Naive B cell (primary cell): ENCODE measurements at regions not wholly inside any gene's neighbourhood (a gene's known extent, or its start where the extent isn't known, plus 50 kb on each side); places are given as distances from the start of the nearest gene placed in this dataset.

Experiments
- ATAC-seq, 2 donors: fragments of 150-1000 bp; cut with Tn5 transposase; 2 replicates each; pipeline ENCODE4 v1.10.0; 2021; ENCODE audit warnings: low read depth in 2 of 2, mild to moderate bottlenecking in 2 of 2, moderate library complexity in 2 of 2
- DNase-seq: peaks from one replicate; pipeline ENCODE4 v3.0.0; 2022
- H3K27ac Mint-ChIP-seq, 6 donors: one replicate each; pipeline ENCODE4 v1.8.0; 2020 to 2022; ENCODE audit warnings: mild to moderate bottlenecking in 6 of 6, mixed read lengths in 6 of 6, moderate library complexity in 5 of 6, inconsistent platforms in 2 of 6
- H3K27me3 Mint-ChIP-seq, 3 donors: one replicate each; pipeline ENCODE4 v1.8.0; 2021 to 2022; ENCODE audit warnings: mixed read lengths in 3 of 3, mild to moderate bottlenecking in 1 of 3
- H3K36me3 Mint-ChIP-seq, 2 donors: one replicate each; pipeline ENCODE4 v1.8.0; 2020 to 2022; ENCODE audit warnings: mixed read lengths in 2 of 2, inconsistent platforms in 1 of 2, mild to moderate bottlenecking in 1 of 2
- H3K4me1 Mint-ChIP-seq, 3 donors: one replicate each; pipeline ENCODE4 v1.8.0; 2020 to 2022; ENCODE audit warnings: mixed read lengths in 3 of 3, inconsistent platforms in 1 of 3, mild to moderate bottlenecking in 1 of 3, moderate library complexity in 1 of 3
- H3K4me3 Mint-ChIP-seq, 8 donors: one replicate each; pipeline ENCODE4 v1.8.0; 2020 to 2022; ENCODE audit warnings: mild to moderate bottlenecking in 8 of 8, mixed read lengths in 8 of 8, moderate library complexity in 8 of 8, inconsistent platforms in 2 of 8
- H3K9me3 Mint-ChIP-seq, 7 donors: one replicate each; pipeline ENCODE4 v1.8.0; 2020 to 2022; ENCODE audit warnings: mixed read lengths in 7 of 7, mild to moderate bottlenecking in 5 of 7, inconsistent platforms in 2 of 7, moderate library complexity in 1 of 7

DNA sequence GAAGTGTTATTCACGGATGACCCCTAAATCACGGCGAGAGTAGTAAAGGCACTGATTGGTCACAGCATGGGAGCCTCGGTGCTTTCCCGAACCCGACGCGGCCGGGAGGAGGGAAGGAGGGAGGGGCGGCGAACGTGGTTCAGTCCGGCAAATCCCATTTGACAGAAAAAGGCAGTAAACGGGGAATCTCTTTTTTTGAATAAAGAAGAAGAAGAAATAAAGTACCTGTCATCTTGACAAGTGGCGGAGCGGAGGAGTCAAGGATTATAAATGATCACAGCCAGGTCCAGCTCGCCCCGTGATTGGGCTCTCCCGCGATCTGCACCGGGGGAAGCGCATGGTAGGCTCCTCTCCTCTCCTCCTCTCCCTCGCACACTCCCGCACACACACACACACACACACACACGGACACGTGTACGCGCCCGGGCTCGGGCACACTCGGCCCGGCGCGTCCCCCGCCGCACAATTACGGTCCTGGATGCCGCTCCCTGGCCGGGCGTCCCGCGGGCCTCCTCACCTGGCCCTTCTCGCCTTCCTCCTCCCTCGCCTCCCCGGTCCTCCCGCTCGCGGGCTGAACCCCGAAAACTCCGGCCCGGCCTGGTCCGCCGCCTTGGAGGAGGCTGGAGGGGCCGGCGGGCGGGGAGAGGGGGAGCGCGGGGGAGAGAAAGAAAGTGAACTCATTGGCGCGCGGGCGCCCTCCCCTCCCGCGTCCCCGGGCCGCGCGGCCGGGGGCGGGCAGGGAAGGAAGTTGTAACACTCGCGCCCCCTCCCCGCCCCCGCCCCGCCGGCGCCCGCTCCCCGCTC, 99.2 kb upstream of the TENM3 start:
- Mint-ChIP-seq H3K4me1 (peaks cover 7 to 22% (median 21%) of the 10 kb centered on the region in 3 donors), H3K27me3 (peaks cover 62 to 65% (median 64%) of the 10 kb centered on the region in 3 donors), H3K9me3 (peaks cover 0 to 7% (median 5%) of the 10 kb centered on the region in 7 donors), H3K27ac (peak overlapping the region in 1 of 6 donors; percentile 16), H3K4me3 (peak overlapping the region; percentile 64 to 86 (median 76)), H3K36me3 (no peaks in the 10 kb centered on the region)
- ATAC-seq (no peak), DNase-seq (no peak)

DNA sequence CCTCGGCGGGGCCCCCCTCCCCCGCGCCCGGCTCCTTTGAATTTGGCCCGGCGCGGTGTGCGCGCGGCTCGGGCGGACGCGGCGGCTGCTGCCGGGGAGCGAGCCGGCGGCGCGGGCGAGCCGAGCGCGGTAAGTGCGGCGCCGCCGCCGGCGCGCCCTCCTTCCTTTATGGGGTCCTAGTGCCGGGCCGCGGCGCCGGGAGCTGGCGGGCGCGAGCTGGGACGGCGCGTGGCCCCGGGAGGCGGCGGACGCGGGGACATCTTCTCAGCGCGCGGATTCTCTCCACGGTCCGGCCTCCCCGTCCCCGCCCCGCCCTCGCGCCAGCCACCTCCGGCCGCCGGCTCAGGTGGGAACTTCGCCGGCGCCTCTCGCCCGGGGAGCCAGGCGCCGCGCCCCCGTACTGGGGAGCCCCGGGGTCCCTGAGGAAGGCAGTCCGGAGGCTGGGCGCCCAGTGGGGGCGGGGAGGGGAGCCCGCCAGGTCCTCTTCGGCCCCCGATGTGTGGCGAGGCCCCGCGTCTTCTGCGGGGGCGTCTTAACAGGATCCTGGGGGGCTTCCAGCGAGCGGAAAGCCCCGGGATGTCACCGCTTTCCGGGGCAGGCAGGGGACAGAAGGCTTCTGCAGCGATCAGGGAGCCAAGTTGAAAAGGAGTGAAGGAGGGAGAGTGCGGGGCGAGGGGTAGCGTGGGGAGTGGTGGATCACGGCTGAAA, 98.4 kb upstream of the TENM3 start:
- Mint-ChIP-seq H3K36me3 (no peaks in the 10 kb centered on the region), H3K4me1 (peaks cover 7 to 21% (median 17%) of the 10 kb centered on the region in 3 donors), H3K4me3 (peak overlapping the region in 7 of 8 donors; percentile 13 to 90 (median 77)), H3K9me3 (peaks cover 0 to 7% (median 5%) of the 10 kb centered on the region in 7 donors), H3K27me3 (peaks cover 57 to 61% (median 58%) of the 10 kb centered on the region in 3 donors), H3K27ac (peak overlapping the region in 1 of 6 donors; percentile 60)
- ATAC-seq, result no peak
- DNase-seq, result no peak

DNA sequence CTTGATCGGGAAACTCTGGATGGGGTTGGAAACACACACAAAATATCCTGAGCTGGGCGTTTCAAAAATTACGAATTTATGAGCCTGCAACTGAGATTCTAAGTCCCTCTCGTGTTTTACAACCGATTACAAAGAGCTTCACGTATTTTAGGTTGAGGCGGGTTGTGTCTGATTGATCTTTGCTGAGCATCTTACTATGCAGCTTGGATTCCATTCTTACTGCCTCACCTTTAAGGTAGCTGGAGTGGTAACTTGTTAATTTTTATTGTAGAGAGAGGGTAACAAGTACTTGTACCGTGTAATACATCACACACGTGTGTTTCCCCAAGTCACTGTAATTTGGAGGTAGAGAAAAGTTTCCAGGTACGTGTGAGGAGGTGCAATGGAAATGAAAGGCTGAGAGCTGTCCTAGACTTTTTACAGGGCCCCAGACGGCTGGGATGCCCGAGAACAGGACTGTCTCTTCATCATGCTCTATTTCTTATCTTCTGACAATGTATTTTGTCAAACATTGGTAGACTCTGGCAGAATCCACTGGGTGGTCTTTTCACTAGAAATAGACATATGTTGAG, 97.8 kb upstream of the TENM3 start:
- Mint-ChIP-seq H3K27me3 (peaks cover 52 to 62% (median 56%) of the 10 kb centered on the region in 3 donors), H3K4me1 (peaks cover 7 to 21% (median 16%) of the 10 kb centered on the region in 3 donors), H3K27ac (peak overlapping the region in 1 of 6 donors; percentile 60), H3K9me3 (peaks cover 0 to 7% (median 5%) of the 10 kb centered on the region in 7 donors), H3K4me3 (peak overlapping the region in 7 of 8 donors; percentile 13 to 90 (median 77)), H3K36me3 (no peaks in the 10 kb centered on the region)
- ATAC-seq (no peak), DNase-seq (no peak)

DNA sequence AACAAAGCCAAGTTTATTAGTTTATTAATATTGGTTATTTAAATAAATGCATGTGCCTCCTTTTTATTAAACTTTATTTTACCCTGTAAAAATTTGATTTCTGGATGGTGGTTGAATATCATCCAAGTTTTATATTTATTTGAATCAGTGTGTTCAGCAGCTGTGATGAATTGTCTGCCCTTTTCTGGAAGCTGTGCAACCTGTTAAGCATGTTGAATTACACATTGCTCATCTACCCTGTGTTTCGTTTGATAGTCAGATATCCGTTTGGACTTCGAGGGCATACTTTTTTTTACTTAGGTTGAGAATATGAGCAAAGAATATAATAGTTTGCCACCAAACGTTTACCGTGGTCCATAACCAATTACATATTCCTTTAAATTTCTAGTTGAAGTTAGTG, 95.8 kb upstream of the TENM3 start:
- Mint-ChIP-seq H3K9me3 (peaks cover 0 to 7% (median 0%) of the 10 kb centered on the region in 7 donors), H3K27me3 (peaks cover 33 to 47% (median 47%) of the 10 kb centered on the region in 3 donors), H3K36me3 (no peaks in the 10 kb centered on the region), H3K4me3 (no peak overlapping the region), H3K4me1 (peaks cover 7 to 19% (median 16%) of the 10 kb centered on the region in 3 donors), H3K27ac (no peak overlapping the region)
- ATAC-seq (no peak), DNase-seq (no peak)

DNA sequence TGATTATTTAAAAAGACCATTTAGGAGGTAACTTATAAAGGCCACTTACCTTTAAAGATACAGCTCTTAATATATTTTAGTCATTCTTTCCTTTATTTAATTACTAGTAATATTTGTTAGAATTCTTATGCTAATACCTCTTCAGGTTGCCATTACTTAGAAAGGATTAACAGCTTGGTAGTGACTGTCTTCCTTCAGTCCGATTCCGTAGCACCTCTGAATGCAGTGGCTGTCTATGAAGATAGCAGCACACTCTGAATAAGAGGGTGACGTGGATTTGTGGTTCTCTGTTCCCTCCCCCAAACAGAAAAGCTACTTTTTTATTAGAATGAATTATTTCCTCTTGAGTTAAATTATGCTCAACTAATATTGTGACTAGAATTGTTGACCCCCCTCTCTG, 92.6 kb upstream of the TENM3 start:
- Mint-ChIP-seq H3K27ac (no peak overlapping the region), H3K4me1 (no peaks in the 10 kb centered on the region), H3K4me3 (no peak overlapping the region), H3K36me3 (no peaks in the 10 kb centered on the region), H3K27me3 (peaks cover 10 to 32% (median 25%) of the 10 kb centered on the region in 3 donors), H3K9me3 (peaks cover 0 to 2% (median 0%) of the 10 kb centered on the region in 7 donors)
- ATAC-seq, result no peak
- no peak for DNase-seq

DNA sequence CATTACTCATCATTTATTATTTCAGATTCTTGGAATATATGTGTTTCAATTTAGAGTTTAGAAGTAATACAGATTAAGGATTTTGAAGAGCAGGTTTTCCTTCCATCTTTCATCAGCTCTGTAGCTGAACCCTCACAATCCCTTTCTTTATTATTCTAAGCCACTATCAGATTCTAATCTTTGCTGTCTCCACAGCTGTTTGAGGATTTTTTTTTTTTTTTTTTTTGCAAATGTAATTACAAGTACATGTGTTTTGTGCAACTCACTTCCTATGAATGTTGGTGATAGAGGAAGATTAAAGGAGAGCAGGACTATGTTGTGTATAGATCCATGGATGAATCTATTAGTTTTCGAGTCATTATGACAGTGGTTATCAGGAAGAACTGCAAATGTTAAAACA, 87.4 kb upstream of the TENM3 start:
- DNase-seq, result no peak
- H3K27ac Mint-ChIP-seq, result no peak overlapping the region
- ATAC-seq, result no peak
- H3K9me3 Mint-ChIP-seq, result peaks cover 0 to 4% (median 0%) of the 10 kb centered on the region in 7 donors
- H3K27me3 Mint-ChIP-seq, result peaks cover 0 to 5% (median 4%) of the 10 kb centered on the region in 3 donors
- H3K36me3 Mint-ChIP-seq, result no peaks in the 10 kb centered on the region
- no peak overlapping the region for H3K4me3 Mint-ChIP-seq
- H3K4me1 Mint-ChIP-seq, result no peaks in the 10 kb centered on the region

DNA sequence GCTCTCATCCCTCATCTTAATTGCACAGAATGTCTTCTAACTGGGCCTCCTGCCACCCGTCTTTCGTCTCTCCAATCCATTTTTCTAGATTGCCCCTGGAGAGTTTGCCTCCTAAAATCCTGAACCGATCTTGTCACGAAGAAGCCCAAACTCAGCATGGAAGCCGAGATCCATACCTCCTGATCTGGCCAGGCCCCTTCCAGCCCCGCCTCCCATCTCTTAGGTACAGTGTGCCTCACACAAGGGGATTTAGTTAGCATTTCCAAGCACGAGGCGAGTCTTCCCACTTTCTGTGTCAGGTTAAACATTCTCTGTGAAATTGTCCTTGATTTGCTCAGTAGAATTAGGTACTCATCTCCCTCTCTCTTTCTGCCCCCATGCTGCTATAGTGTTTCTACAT, 80.0 kb upstream of the TENM3 start:
- peaks cover 0 to 6% (median 0%) of the 10 kb centered on the region in 3 donors for H3K27me3 Mint-ChIP-seq
- H3K4me3 Mint-ChIP-seq, result no peak overlapping the region
- no peaks in the 10 kb centered on the region for H3K4me1 Mint-ChIP-seq
- H3K9me3 Mint-ChIP-seq, result peaks cover 0 to 20% (median 0%) of the 10 kb centered on the region in 7 donors
- no peak overlapping the region for H3K27ac Mint-ChIP-seq
- ATAC-seq (no peak), DNase-seq (no peak)
- H3K36me3 Mint-ChIP-seq, result no peaks in the 10 kb centered on the region

DNA sequence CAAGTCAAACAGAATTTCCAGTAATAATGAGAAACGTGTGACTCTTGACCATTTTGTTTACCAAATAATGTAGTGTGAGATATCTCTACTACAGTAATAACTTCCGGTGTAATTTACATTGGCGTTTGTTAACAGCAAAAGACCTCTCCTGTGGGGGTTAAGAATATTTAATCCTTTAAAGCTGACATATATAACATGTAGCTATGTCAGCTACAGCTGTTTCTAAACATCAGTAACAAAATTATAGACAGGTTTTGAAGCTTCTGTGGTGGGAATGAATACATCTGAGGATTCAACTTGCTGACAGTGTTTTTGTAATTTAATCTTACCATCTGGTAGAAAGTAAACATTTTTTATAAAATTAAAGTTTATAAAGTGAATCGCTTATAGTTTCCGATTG, 73.6 kb upstream of the TENM3 start:
- Mint-ChIP-seq H3K4me1 (no peaks in the 10 kb centered on the region), H3K27me3 (no peaks in the 10 kb centered on the region), H3K4me3 (no peak overlapping the region), H3K9me3 (peaks cover 0 to 2% (median 0%) of the 10 kb centered on the region in 7 donors), H3K36me3 (no peaks in the 10 kb centered on the region), H3K27ac (no peak overlapping the region)
- DNase-seq (no peak), ATAC-seq (no peak)

DNA sequence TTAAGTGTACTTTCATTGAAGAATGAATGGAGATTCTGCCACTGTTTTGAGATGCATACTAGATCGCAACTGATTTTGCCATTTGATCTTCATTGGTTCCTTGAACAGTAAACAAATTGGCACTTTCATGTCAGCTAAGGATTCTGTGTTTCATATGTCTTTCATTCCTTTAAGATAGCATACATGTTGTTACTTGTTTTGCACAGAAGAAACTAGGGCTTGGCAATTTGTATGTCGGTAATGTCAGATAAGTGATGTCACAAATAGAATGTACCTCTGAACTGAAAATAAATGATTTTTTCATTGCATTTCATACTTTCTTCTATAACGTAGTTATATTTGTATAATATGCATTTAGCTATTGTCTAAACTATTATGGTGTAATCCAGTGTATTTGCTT, 73.2 kb upstream of the TENM3 start:
- Mint-ChIP-seq H3K4me1 (no peaks in the 10 kb centered on the region), H3K27me3 (no peaks in the 10 kb centered on the region), H3K4me3 (no peak overlapping the region), H3K27ac (no peak overlapping the region), H3K36me3 (no peaks in the 10 kb centered on the region), H3K9me3 (peaks cover 0 to 2% (median 0%) of the 10 kb centered on the region in 7 donors)
- DNase-seq, result no peak
- ATAC-seq, result no peak

DNA sequence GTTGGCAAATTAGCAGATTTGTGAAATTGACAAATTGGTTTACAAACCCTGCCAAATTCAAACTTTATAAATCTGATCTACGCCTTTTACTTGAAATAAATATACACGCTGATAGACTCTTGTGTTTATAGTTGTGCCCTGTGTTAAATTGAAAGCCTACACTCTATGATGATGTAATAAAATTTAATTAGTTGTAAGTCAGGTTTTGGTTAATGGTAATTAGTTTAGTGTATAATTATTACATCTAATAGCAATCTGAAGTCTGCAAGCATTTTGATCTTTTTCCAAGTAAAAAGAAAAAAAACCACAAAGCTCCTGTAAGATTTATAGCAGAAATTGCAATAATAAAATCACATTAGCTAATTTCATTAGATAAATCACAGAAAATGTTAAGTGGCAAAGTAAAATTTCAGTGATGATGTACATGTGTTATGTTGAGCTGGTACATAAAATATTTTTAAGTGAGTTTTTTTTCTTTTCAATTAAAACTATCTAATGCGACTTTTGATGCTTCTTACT, 72.7 kb upstream of the TENM3 start:
- H3K9me3 Mint-ChIP-seq, result peaks cover 0 to 2% (median 0%) of the 10 kb centered on the region in 7 donors
- no peaks in the 10 kb centered on the region for H3K36me3 Mint-ChIP-seq
- no peak for DNase-seq
- H3K4me3 Mint-ChIP-seq, result no peak overlapping the region
- H3K4me1 Mint-ChIP-seq, result no peaks in the 10 kb centered on the region
- H3K27ac Mint-ChIP-seq, result no peak overlapping the region
- no peak for ATAC-seq
- H3K27me3 Mint-ChIP-seq, result no peaks in the 10 kb centered on the region

DNA sequence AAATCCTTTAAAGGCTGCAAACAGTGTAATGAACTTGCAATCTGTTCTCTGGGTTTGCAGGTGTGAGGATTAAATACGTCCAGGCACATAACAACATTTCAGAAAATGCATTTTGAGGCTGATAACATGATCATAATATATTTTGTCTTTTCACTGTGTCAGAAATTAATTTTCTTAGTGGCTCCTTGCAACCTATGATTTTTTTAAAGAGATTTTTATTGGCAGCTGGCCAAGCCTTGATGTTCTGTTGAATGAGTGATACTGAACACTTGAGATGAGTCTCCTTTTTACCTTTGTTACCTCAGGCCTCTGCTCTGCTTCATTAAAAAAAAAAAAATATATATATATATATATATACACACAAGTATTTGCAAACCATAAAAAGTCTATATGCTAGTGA, 68.2 kb upstream of the TENM3 start:
- Mint-ChIP-seq H3K4me1 (no peaks in the 10 kb centered on the region), H3K9me3 (peaks cover 0 to 2% (median 0%) of the 10 kb centered on the region in 7 donors), H3K4me3 (no peak overlapping the region), H3K27me3 (no peaks in the 10 kb centered on the region), H3K27ac (no peak overlapping the region), H3K36me3 (no peaks in the 10 kb centered on the region)
- ATAC-seq (no peak), DNase-seq (no peak)

DNA sequence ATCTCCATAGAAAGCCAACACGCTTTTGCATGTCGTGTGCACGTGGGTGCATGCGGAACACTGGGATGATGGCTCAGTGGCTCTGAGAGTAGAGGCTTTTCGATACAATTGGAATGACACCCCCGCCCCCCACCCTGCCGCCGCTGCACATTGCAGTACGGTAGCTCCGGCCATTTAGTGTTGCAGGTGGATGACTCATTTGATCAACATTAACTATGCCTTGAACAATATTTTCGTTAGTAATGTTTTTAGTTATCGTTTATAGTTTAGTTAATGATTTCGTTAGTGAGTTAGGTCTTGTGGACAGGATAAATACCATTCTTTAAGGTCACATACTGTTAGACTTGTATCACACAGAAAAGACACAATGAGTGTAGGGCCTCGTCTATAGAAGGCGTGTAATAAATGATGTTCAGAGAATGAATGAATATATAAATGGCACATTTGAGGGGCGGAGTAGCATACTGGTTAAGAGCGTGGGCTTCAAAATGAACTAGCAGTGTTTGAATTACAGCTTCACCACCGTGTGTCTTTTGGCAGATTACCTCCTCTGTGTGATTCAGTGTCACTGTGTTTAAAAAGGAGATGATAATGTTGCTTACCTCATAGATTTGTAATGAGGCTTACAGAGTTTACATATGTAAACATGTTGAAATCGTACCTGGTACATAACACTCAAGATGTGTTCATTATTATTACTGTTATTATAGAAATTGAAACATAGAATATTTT, 67.2 kb upstream of the TENM3 start:
- no peaks in the 10 kb centered on the region for H3K36me3 Mint-ChIP-seq
- H3K4me1 Mint-ChIP-seq, result no peaks in the 10 kb centered on the region
- DNase-seq (no peak), ATAC-seq (no peak)
- H3K27ac Mint-ChIP-seq, result no peak overlapping the region
- H3K4me3 Mint-ChIP-seq, result no peak overlapping the region
- no peaks in the 10 kb centered on the region for H3K27me3 Mint-ChIP-seq
- H3K9me3 Mint-ChIP-seq, result peaks cover 0 to 2% (median 0%) of the 10 kb centered on the region in 7 donors

DNA sequence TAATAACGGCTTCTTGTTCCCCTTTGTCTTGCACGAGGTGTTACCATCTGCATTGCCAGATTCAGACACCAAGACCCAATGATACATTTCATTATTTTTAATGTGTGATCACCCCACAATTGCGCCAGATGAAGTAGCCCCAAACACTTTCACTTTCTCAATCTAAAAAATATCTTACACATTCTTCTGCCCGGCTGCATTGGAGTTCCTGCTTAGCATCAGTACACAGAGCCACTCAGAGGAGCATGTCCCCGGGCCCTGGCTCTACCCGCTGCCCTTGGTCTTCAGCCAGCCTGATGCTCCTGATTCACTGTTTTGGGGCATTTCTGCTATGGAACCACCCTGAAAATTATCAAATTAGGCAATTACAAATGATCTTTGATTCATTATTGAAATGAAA, 66.0 kb upstream of the TENM3 start:
- Mint-ChIP-seq H3K36me3 (no peaks in the 10 kb centered on the region), H3K4me1 (no peaks in the 10 kb centered on the region), H3K27ac (no peak overlapping the region), H3K9me3 (no peaks in the 10 kb centered on the region), H3K27me3 (no peaks in the 10 kb centered on the region), H3K4me3 (no peak overlapping the region)
- no peak for ATAC-seq
- no peak for DNase-seq
